ENCODE measurements at regions not wholly inside any gene's neighbourhood (a gene's known extent, or its start where the extent isn't known, plus 50 kb on each side); places are given as distances from the start of the nearest gene placed in this dataset.

DNA sequence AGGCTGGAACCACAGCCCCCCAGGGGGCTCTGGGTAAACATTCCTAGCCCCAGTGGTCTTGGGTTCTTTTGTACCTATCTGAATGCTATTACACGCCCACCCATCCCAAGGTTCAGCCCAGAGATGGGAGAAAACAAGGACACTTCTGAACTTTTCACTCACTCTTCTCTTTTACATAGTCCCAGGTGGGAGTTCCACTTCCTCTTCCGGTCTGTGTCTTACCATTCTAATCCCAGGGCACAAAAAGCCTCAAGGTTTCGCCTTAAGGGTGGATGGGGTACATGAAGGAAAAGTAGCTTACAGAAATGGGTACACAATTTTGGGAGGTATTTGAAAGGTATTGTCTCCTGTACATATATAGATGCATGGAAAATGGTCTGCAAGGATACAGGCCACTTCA is 79.0 kb downstream of the TMEM30B start:
- no peaks in the 10 kb centered on the region for H4K20me1 ChIP-seq (ENCODE audit: insufficient read depth)
- intact Hi-C loops (cut with micrococcal nuclease; ENCODE audit: unreplicated experiment): no loop called here
- H3K27ac ChIP-seq: no peak overlapping the region
- no peaks in the 10 kb centered on the region for H3F3A ChIP-seq (ENCODE audit: insufficient read depth, low read depth)
- no peaks in the 10 kb centered on the region for H3K27me3 ChIP-seq (ENCODE audit: insufficient read depth, low read depth)
- no peak for DNase-seq
- no peaks in the 10 kb centered on the region for H3K36me3 ChIP-seq (ENCODE audit: low read depth)
- TF ChIP-seq EZH2 (IDR thresholded peaks at IDR 0.05; ENCODE audit: low read depth): no peak
- TF ChIP-seq, protein P1, sequence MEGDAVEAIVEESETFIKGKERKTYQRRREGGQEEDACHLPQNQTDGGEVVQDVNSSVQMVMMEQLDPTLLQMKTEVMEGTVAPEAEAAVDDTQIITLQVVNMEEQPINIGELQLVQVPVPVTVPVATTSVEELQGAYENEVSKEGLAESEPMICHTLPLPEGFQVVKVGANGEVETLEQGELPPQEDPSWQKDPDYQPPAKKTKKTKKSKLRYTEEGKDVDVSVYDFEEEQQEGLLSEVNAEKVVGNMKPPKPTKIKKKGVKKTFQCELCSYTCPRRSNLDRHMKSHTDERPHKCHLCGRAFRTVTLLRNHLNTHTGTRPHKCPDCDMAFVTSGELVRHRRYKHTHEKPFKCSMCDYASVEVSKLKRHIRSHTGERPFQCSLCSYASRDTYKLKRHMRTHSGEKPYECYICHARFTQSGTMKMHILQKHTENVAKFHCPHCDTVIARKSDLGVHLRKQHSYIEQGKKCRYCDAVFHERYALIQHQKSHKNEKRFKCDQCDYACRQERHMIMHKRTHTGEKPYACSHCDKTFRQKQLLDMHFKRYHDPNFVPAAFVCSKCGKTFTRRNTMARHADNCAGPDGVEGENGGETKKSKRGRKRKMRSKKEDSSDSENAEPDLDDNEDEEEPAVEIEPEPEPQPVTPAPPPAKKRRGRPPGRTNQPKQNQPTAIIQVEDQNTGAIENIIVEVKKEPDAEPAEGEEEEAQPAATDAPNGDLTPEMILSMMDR (conservative IDR thresholded peaks at IDR 0.05): no peak
- H3K4me2 ChIP-seq: no peak overlapping the region
- no peaks in the 10 kb centered on the region for H3K9me3 ChIP-seq (ENCODE audit: insufficient read depth, low read depth)
- BruUV-seq (replicated peaks): no TSS peak
- no peak overlapping the region for H2AFZ ChIP-seq
- H3K4me1 ChIP-seq (replicated peaks; ENCODE audit: insufficient read depth): no peaks in the 10 kb centered on the region
- H3K4me3 ChIP-seq: no peak overlapping the region
- ChIA-PET POLR2A (ENCODE audit: unreplicated experiment) (no interaction called here), CTCF (no interaction called here)
- H3K9me2 ChIP-seq (ENCODE audit: insufficient read depth): no peaks in the 10 kb centered on the region
- H3K79me2 ChIP-seq (ENCODE audit: low read depth): no peaks in the 10 kb centered on the region

- H3K9me2 ChIP-seq (ENCODE audit: insufficient read depth): no peaks in the 10 kb centered on the region
- no peaks in the 10 kb centered on the region for H3K36me3 ChIP-seq (ENCODE audit: low read depth)
- TF ChIP-seq, protein P1 (conservative IDR thresholded peaks at IDR 0.05): no peak
- TF ChIP-seq EZH2 (IDR thresholded peaks at IDR 0.05; ENCODE audit: low read depth): no peak
- POLR2A ChIA-PET (ENCODE audit: unreplicated experiment): no interaction called here
- H3K27me3 ChIP-seq (ENCODE audit: insufficient read depth, low read depth): no peaks in the 10 kb centered on the region
- BruUV-seq (replicated peaks): no TSS peak
- intact Hi-C loops (cut with micrococcal nuclease; ENCODE audit: unreplicated experiment): no loop called here
- no peak overlapping the region for H3K27ac ChIP-seq
- no peak overlapping the region for H3K4me3 ChIP-seq
- no peak overlapping the region for H2AFZ ChIP-seq
- no peak overlapping the region for H3K4me2 ChIP-seq
- H3F3A ChIP-seq (ENCODE audit: insufficient read depth, low read depth): no peaks in the 10 kb centered on the region
- H3K9me3 ChIP-seq (ENCODE audit: insufficient read depth, low read depth): no peaks in the 10 kb centered on the region
- no peaks in the 10 kb centered on the region for H4K20me1 ChIP-seq (ENCODE audit: insufficient read depth)
- no peaks in the 10 kb centered on the region for H3K79me2 ChIP-seq (ENCODE audit: low read depth)
- CTCF ChIA-PET: no interaction called here
- no peak for DNase-seq
- no peaks in the 10 kb centered on the region for H3K4me1 ChIP-seq (replicated peaks; ENCODE audit: insufficient read depth)
Measured at GRCh38 chr14:61201171-61201570, 80.0 kb downstream of the TMEM30B start.

DNA sequence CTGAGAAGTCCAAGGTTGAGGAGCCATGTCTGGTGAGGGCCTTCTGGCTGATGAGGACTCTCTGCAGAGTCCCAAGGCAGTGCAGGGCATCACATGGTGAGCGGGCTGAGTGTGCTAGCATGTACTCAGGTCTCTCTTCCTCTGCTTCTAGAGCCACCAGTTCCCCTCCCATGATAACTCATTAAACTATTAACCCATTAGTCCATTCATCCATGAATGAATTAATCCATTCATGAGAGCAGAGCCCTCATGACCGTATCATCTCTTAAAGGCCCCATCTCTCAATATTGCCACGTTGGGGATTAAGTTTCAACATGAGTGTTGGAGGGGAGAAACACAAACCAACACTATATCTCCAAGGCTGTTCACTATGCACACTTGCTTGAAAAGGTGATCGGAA is 83.7 kb downstream of the TMEM30B start:
- H3K4me3 ChIP-seq: no peak overlapping the region
- H3K27ac ChIP-seq: no peak overlapping the region
- intact Hi-C loops (cut with micrococcal nuclease; ENCODE audit: unreplicated experiment): no loop called here

More for the DNA sequence above, 83.7 kb downstream of the TMEM30B start:
- no TSS peak for BruUV-seq (replicated peaks)
- no peaks in the 10 kb centered on the region for H3K79me2 ChIP-seq (ENCODE audit: low read depth)
- DNase-seq: no peak
- TF ChIP-seq, protein P1 (conservative IDR thresholded peaks at IDR 0.05): no peak
- no peak for TF ChIP-seq EZH2 (IDR thresholded peaks at IDR 0.05; ENCODE audit: low read depth)
- no peaks in the 10 kb centered on the region for H3K9me2 ChIP-seq (ENCODE audit: insufficient read depth)
- no peaks in the 10 kb centered on the region for H4K20me1 ChIP-seq (ENCODE audit: insufficient read depth)
- ChIA-PET POLR2A (ENCODE audit: unreplicated experiment) (no interaction called here), CTCF (no interaction called here)
- no peak overlapping the region for H2AFZ ChIP-seq
- H3K36me3 ChIP-seq (ENCODE audit: low read depth): no peaks in the 10 kb centered on the region
- H3K9me3 ChIP-seq (ENCODE audit: insufficient read depth, low read depth): no peaks in the 10 kb centered on the region; the same call in 1 of the 2 replicates
- H3F3A ChIP-seq (ENCODE audit: insufficient read depth, low read depth): no peaks in the 10 kb centered on the region
- H3K4me2 ChIP-seq: no peak overlapping the region
- H3K4me1 ChIP-seq (replicated peaks; ENCODE audit: insufficient read depth): no peaks in the 10 kb centered on the region
- no peaks in the 10 kb centered on the region for H3K27me3 ChIP-seq (ENCODE audit: insufficient read depth, low read depth)
